Ishikawa (cell line): ENCODE measurements at regions not wholly inside any gene's neighbourhood (a gene's known extent, or its start where the extent isn't known, plus 50 kb on each side); places are given as distances from the start of the nearest gene placed in this dataset.

Experiments
- CREB1 ChIP-seq: IDR thresholded peaks from 2 replicates; pipeline ENCODE4 v1.6.1; 2012; ENCODE audit warnings: low read depth
- EGR1 ChIP-seq: IDR thresholded peaks from 2 replicates; pipeline ENCODE4 v1.6.1; 2012
- EP300 ChIP-seq: IDR thresholded peaks from 2 replicates; pipeline ENCODE4 v1.6.1; 2012; ENCODE audit warnings: borderline replicate concordance
- MAX ChIP-seq: IDR thresholded peaks from 2 replicates; pipeline ENCODE4 v1.6.1; 2012
- NFIC ChIP-seq: IDR thresholded peaks from 2 replicates; pipeline ENCODE4 v1.6.1; 2012
- RAD21 ChIP-seq: IDR thresholded peaks from 2 replicates; pipeline ENCODE4 v1.6.1; 2012; ENCODE audit warnings: low read depth
- REST ChIP-seq: IDR thresholded peaks from 2 replicates; pipeline ENCODE4 v1.6.1; 2012; ENCODE audit warnings: low read depth, mild to moderate bottlenecking
- TAF1 ChIP-seq: IDR thresholded peaks from 2 replicates; pipeline ENCODE4 v1.6.1; 2012; ENCODE audit warnings: low read depth, mild to moderate bottlenecking
- YY1 ChIP-seq: IDR thresholded peaks from 2 replicates; pipeline ENCODE4 v1.6.1; 2012; ENCODE audit warnings: low read depth

GRCh38 chr12:96108321-96108720, 72.9 kb upstream of the LTA4H start:
- TF ChIP-seq CREB1 (no peak), REST (no peak), RAD21 (no peak), EP300 (no peak), MAX (no peak), EGR1 (no peak), TAF1 (no peak), NFIC (no peak), YY1 (no peak)
